ENCODE measurements at regions not wholly inside any gene's neighbourhood (a gene's known extent, or its start where the extent isn't known, plus 50 kb on each side); places are given as distances from the start of the nearest gene placed in this dataset.

DNA sequence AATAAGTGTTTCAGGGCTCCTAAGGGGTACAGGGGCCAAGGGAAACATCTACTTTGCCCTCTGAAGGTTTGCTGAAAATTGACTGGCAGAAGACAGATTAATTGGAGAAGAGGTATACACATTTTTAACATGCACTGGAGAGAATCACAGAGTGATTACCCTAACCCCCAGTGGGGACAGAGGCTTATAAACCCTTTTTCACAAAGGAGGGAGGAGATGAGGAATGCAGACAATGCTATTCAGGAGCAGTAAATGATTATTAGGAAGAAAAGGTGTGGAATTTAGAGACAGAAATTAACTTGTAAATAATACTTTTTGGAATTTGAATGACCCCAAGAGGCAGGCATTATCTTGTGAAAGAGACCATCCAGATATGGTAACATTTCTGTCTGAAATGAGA is 582.4 kb upstream of the B3GAT1 start:
- H3K27me3 ChIP-seq (ENCODE audit: insufficient read depth, poor library complexity, severe bottlenecking): peaks cover 21% of the 10 kb centered on the region
- H3K36me3 ChIP-seq (ENCODE audit: low read depth): no peaks in the 10 kb centered on the region
- no peak for ATAC-seq (ENCODE audit: low read depth)
- no peaks in the 10 kb centered on the region for H3K4me1 ChIP-seq (ENCODE audit: insufficient read depth, poor library complexity, severe bottlenecking)
- H3K9me3 ChIP-seq (ENCODE audit: severe bottlenecking): no peaks in the 10 kb centered on the region
- TF ChIP-seq, protein P1, sequence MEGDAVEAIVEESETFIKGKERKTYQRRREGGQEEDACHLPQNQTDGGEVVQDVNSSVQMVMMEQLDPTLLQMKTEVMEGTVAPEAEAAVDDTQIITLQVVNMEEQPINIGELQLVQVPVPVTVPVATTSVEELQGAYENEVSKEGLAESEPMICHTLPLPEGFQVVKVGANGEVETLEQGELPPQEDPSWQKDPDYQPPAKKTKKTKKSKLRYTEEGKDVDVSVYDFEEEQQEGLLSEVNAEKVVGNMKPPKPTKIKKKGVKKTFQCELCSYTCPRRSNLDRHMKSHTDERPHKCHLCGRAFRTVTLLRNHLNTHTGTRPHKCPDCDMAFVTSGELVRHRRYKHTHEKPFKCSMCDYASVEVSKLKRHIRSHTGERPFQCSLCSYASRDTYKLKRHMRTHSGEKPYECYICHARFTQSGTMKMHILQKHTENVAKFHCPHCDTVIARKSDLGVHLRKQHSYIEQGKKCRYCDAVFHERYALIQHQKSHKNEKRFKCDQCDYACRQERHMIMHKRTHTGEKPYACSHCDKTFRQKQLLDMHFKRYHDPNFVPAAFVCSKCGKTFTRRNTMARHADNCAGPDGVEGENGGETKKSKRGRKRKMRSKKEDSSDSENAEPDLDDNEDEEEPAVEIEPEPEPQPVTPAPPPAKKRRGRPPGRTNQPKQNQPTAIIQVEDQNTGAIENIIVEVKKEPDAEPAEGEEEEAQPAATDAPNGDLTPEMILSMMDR (IDR thresholded peaks at IDR 0.05; ENCODE audit: poor library complexity, severe bottlenecking): no peak
- no peak for DNase-seq (ENCODE audit: low spot score)
- no peak overlapping the region for H3K27ac ChIP-seq (ENCODE audit: poor library complexity, severe bottlenecking)
- no peak overlapping the region for H3K4me3 ChIP-seq (ENCODE audit: severe bottlenecking)

GRCh38 chr11:134993691-134994243 is 581.7 kb upstream of the B3GAT1 start:
- Histone ChIP-seq H3K27me3 (ENCODE audit: insufficient read depth, poor library complexity, severe bottlenecking) (peaks cover 21% of the 10 kb centered on the region), H3K27ac (ENCODE audit: poor library complexity, severe bottlenecking) (no peak overlapping the region), H3K4me3 (ENCODE audit: severe bottlenecking) (no peak overlapping the region), H3K9me3 (ENCODE audit: severe bottlenecking) (no peaks in the 10 kb centered on the region), H3K36me3 (ENCODE audit: low read depth) (no peaks in the 10 kb centered on the region), H3K4me1 (ENCODE audit: insufficient read depth, poor library complexity, severe bottlenecking) (no peaks in the 10 kb centered on the region)
- ATAC-seq (ENCODE audit: low read depth): no peak
- TF ChIP-seq, protein P1 (IDR thresholded peaks at IDR 0.05; ENCODE audit: poor library complexity, severe bottlenecking): no peak
- no peak for DNase-seq (ENCODE audit: low spot score)

DNA sequence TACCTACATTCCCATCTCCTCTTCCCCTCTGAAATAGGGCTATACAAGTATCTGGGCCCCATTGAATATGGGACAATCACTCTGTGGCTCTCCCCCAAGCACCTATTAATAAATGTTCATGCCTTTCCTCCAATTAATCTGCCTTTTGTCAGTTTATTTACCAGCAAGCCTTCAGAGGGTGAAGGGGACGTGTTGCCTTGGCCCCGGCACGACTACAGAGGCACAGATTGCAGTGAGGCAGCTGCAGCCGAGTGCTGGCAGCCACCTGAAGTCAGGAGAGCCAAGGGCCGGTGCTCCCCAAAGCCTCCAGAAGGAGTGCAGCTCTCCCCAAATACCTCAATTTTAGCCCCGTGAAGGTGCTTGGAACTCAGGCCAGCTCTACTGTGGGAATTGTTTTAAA is 580.9 kb upstream of the B3GAT1 start:
- H3K4me1 ChIP-seq (ENCODE audit: insufficient read depth, poor library complexity, severe bottlenecking): no peaks in the 10 kb centered on the region

GRCh38 chr11:134988495-134988894 is 576.5 kb upstream of the B3GAT1 start:
- Histone ChIP-seq H3K9me3 (ENCODE audit: severe bottlenecking) (no peaks in the 10 kb centered on the region), H3K36me3 (ENCODE audit: low read depth) (no peaks in the 10 kb centered on the region), H3K27ac (ENCODE audit: poor library complexity, severe bottlenecking) (no peak overlapping the region), H3K27me3 (ENCODE audit: insufficient read depth, poor library complexity, severe bottlenecking) (no peaks in the 10 kb centered on the region), H3K4me3 (ENCODE audit: severe bottlenecking) (no peak overlapping the region), H3K4me1 (ENCODE audit: insufficient read depth, poor library complexity, severe bottlenecking) (no peaks in the 10 kb centered on the region)
- TF ChIP-seq, protein P1 (IDR thresholded peaks at IDR 0.05; ENCODE audit: poor library complexity, severe bottlenecking): no peak
- no peak for ATAC-seq (ENCODE audit: low read depth)
- no peak for DNase-seq (ENCODE audit: low spot score)

More for the DNA sequence above, 580.9 kb upstream of the B3GAT1 start:
- Histone ChIP-seq H3K27ac (ENCODE audit: poor library complexity, severe bottlenecking) (no peak overlapping the region), H3K4me3 (ENCODE audit: severe bottlenecking) (no peak overlapping the region), H3K36me3 (ENCODE audit: low read depth) (no peaks in the 10 kb centered on the region), H3K27me3 (ENCODE audit: insufficient read depth, poor library complexity, severe bottlenecking) (peaks cover 21% of the 10 kb centered on the region), H3K9me3 (ENCODE audit: severe bottlenecking) (no peaks in the 10 kb centered on the region)
- no peak for DNase-seq (ENCODE audit: low spot score)
- no peak for ATAC-seq (ENCODE audit: low read depth)
- TF ChIP-seq, protein P1 (IDR thresholded peaks at IDR 0.05; ENCODE audit: poor library complexity, severe bottlenecking): no peak

DNA sequence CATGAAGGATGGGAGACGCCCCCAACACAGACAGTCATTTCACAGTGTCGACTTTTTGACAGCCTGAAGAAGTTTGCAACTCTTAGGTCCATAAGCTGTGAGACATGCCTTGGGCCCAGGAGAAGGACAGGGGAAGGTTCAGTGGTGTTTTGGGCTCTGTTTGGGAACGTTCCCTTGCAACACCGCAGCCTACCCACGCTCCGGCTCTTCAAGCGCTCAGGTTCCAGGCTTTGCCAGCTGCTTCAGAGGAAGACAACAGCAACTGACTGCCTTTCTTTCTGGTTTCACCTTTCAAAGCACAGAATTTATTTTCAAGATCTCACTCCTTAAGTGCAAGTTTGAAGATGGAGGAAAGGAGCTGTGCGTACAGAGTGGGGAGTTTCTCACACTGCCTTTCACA is 575.8 kb upstream of the B3GAT1 start:
- Histone ChIP-seq H3K36me3 (ENCODE audit: low read depth) (no peaks in the 10 kb centered on the region), H3K27me3 (ENCODE audit: insufficient read depth, poor library complexity, severe bottlenecking) (no peaks in the 10 kb centered on the region), H3K4me3 (ENCODE audit: severe bottlenecking) (no peak overlapping the region), H3K4me1 (ENCODE audit: insufficient read depth, poor library complexity, severe bottlenecking) (no peaks in the 10 kb centered on the region), H3K27ac (ENCODE audit: poor library complexity, severe bottlenecking) (no peak overlapping the region), H3K9me3 (ENCODE audit: severe bottlenecking) (no peaks in the 10 kb centered on the region)
- DNase-seq (ENCODE audit: low spot score) (no peak), ATAC-seq (ENCODE audit: low read depth) (no peak)
- TF ChIP-seq, protein P1 (IDR thresholded peaks at IDR 0.05; ENCODE audit: poor library complexity, severe bottlenecking): no peak
